Ishikawa (cell line): ENCODE measurements at regions not wholly inside any gene's neighbourhood (a gene's known extent, or its start where the extent isn't known, plus 50 kb on each side); places are given as distances from the start of the nearest gene placed in this dataset.

Source experiments
- CREB1 ChIP-seq: IDR thresholded peaks from 2 replicates; pipeline ENCODE4 v1.6.1; 2012; ENCODE audit warnings: low read depth
- EGR1 ChIP-seq: IDR thresholded peaks from 2 replicates; pipeline ENCODE4 v1.6.1; 2012
- EP300 ChIP-seq: IDR thresholded peaks from 2 replicates; pipeline ENCODE4 v1.6.1; 2012; ENCODE audit warnings: borderline replicate concordance
- MAX ChIP-seq: IDR thresholded peaks from 2 replicates; pipeline ENCODE4 v1.6.1; 2012
- NFIC ChIP-seq: IDR thresholded peaks from 2 replicates; pipeline ENCODE4 v1.6.1; 2012
- RAD21 ChIP-seq: IDR thresholded peaks from 2 replicates; pipeline ENCODE4 v1.6.1; 2012; ENCODE audit warnings: low read depth
- REST ChIP-seq: IDR thresholded peaks from 2 replicates; pipeline ENCODE4 v1.6.1; 2012; ENCODE audit warnings: low read depth, mild to moderate bottlenecking
- TAF1 ChIP-seq: IDR thresholded peaks from 2 replicates; pipeline ENCODE4 v1.6.1; 2012; ENCODE audit warnings: low read depth, mild to moderate bottlenecking
- TCF12 ChIP-seq: IDR thresholded peaks from 2 replicates; pipeline ENCODE4 v1.6.1; 2012; ENCODE audit warnings: low read depth
- TEAD4 ChIP-seq: IDR thresholded peaks from 2 replicates; pipeline ENCODE4 v1.6.1; 2012
- YY1 ChIP-seq: IDR thresholded peaks from 2 replicates; pipeline ENCODE4 v1.6.1; 2012; ENCODE audit warnings: low read depth

- TF ChIP-seq EP300 (no peak), REST (no peak), YY1 (no peak), RAD21 (no peak), NFIC (no peak), TAF1 (no peak), MAX (no peak), EGR1 (no peak), CREB1 (no peak), TCF12 (no peak), TEAD4 (no peak)
These were observed 142.0 kb downstream of the RTL3 start for GRCh38 chrX:78517124-78517523.
